ENCODE measurements at regions not wholly inside any gene's neighbourhood (a gene's known extent, or its start where the extent isn't known, plus 50 kb on each side); places are given as distances from the start of the nearest gene placed in this dataset.
A peak's percentile ranks its signal among the peaks of the same experiment; 100 is the strongest.

- Mint-ChIP-seq H3K4me1 (peaks cover 18% of the 10 kb centered on the region), H3K27ac (no peak overlapping the region), H3K27me3 (ENCODE audit: insufficient read depth, low read depth, poor library complexity) (no peaks in the 10 kb centered on the region), H3K36me3 (ENCODE audit: low read depth) (no peaks in the 10 kb centered on the region), H3K9me3 (no peaks in the 10 kb centered on the region), H3K4me3 (no peak overlapping the region)
- Histone ChIP-seq H3F3A (replicated peaks; ENCODE audit: low read depth) (no peaks in the 10 kb centered on the region), H3K9me2 (ENCODE audit: insufficient read depth) (no peaks in the 10 kb centered on the region), H4K20me1 (replicated peaks; ENCODE audit: insufficient read depth) (no peaks in the 10 kb centered on the region), H3K36me3 (ENCODE audit: insufficient read depth) (no peaks in the 10 kb centered on the region), H3K4me1 (ENCODE audit: insufficient read depth) (peaks cover 23% of the 10 kb centered on the region), H3K4me3 (no peak overlapping the region), H3K27me3 (ENCODE audit: insufficient read depth) (no peaks in the 10 kb centered on the region), H3K4me2 (peak overlapping the region; percentile 36; the same call in 1 of the 2 replicates), H2AFZ (no peak overlapping the region), H3K79me2 (replicated peaks; ENCODE audit: insufficient read depth) (no peaks in the 10 kb centered on the region), H3K27ac (ENCODE audit: low read depth) (peak overlapping the region; percentile 46; the same call in 1 of the 2 replicates)
- ATAC-seq (peak; percentile 52; the same call in 2 of the 3 replicates), DNase-seq (ENCODE audit: low spot score) (peak; percentile 2)
- TF ChIP-seq JUNB (IDR thresholded peaks at IDR 0.05; ENCODE audit: unreplicated experiment) (no peak), EZH2phosphoT487 (IDR thresholded peaks at IDR 0.05; ENCODE audit: unreplicated experiment) (no peak), CREB1 (CRISPR knock-in tag; IDR thresholded peaks at IDR 0.05; ENCODE audit: low read depth) (no peak), EZH2 (IDR thresholded peaks at IDR 0.05; ENCODE audit: low read depth, unreplicated experiment) (no peak), NANOG (IDR thresholded peaks at IDR 0.05; ENCODE audit: borderline replicate concordance) (no peak; the same call in 1 of the 2 replicates), STAT1 (IDR thresholded peaks at IDR 0.05; ENCODE audit: unreplicated experiment) (no peak), REST (IDR thresholded peaks at IDR 0.05; ENCODE audit: unreplicated experiment) (no peak), ZNF114 (CRISPR knock-in tag; IDR thresholded peaks at IDR 0.05) (no peak)
- TF ChIP-seq, protein P1, sequence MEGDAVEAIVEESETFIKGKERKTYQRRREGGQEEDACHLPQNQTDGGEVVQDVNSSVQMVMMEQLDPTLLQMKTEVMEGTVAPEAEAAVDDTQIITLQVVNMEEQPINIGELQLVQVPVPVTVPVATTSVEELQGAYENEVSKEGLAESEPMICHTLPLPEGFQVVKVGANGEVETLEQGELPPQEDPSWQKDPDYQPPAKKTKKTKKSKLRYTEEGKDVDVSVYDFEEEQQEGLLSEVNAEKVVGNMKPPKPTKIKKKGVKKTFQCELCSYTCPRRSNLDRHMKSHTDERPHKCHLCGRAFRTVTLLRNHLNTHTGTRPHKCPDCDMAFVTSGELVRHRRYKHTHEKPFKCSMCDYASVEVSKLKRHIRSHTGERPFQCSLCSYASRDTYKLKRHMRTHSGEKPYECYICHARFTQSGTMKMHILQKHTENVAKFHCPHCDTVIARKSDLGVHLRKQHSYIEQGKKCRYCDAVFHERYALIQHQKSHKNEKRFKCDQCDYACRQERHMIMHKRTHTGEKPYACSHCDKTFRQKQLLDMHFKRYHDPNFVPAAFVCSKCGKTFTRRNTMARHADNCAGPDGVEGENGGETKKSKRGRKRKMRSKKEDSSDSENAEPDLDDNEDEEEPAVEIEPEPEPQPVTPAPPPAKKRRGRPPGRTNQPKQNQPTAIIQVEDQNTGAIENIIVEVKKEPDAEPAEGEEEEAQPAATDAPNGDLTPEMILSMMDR (conservative IDR thresholded peaks at IDR 0.05; ENCODE audit: low read depth in 2 of 2), result no peak
- TF ChIP-seq, protein P2, sequence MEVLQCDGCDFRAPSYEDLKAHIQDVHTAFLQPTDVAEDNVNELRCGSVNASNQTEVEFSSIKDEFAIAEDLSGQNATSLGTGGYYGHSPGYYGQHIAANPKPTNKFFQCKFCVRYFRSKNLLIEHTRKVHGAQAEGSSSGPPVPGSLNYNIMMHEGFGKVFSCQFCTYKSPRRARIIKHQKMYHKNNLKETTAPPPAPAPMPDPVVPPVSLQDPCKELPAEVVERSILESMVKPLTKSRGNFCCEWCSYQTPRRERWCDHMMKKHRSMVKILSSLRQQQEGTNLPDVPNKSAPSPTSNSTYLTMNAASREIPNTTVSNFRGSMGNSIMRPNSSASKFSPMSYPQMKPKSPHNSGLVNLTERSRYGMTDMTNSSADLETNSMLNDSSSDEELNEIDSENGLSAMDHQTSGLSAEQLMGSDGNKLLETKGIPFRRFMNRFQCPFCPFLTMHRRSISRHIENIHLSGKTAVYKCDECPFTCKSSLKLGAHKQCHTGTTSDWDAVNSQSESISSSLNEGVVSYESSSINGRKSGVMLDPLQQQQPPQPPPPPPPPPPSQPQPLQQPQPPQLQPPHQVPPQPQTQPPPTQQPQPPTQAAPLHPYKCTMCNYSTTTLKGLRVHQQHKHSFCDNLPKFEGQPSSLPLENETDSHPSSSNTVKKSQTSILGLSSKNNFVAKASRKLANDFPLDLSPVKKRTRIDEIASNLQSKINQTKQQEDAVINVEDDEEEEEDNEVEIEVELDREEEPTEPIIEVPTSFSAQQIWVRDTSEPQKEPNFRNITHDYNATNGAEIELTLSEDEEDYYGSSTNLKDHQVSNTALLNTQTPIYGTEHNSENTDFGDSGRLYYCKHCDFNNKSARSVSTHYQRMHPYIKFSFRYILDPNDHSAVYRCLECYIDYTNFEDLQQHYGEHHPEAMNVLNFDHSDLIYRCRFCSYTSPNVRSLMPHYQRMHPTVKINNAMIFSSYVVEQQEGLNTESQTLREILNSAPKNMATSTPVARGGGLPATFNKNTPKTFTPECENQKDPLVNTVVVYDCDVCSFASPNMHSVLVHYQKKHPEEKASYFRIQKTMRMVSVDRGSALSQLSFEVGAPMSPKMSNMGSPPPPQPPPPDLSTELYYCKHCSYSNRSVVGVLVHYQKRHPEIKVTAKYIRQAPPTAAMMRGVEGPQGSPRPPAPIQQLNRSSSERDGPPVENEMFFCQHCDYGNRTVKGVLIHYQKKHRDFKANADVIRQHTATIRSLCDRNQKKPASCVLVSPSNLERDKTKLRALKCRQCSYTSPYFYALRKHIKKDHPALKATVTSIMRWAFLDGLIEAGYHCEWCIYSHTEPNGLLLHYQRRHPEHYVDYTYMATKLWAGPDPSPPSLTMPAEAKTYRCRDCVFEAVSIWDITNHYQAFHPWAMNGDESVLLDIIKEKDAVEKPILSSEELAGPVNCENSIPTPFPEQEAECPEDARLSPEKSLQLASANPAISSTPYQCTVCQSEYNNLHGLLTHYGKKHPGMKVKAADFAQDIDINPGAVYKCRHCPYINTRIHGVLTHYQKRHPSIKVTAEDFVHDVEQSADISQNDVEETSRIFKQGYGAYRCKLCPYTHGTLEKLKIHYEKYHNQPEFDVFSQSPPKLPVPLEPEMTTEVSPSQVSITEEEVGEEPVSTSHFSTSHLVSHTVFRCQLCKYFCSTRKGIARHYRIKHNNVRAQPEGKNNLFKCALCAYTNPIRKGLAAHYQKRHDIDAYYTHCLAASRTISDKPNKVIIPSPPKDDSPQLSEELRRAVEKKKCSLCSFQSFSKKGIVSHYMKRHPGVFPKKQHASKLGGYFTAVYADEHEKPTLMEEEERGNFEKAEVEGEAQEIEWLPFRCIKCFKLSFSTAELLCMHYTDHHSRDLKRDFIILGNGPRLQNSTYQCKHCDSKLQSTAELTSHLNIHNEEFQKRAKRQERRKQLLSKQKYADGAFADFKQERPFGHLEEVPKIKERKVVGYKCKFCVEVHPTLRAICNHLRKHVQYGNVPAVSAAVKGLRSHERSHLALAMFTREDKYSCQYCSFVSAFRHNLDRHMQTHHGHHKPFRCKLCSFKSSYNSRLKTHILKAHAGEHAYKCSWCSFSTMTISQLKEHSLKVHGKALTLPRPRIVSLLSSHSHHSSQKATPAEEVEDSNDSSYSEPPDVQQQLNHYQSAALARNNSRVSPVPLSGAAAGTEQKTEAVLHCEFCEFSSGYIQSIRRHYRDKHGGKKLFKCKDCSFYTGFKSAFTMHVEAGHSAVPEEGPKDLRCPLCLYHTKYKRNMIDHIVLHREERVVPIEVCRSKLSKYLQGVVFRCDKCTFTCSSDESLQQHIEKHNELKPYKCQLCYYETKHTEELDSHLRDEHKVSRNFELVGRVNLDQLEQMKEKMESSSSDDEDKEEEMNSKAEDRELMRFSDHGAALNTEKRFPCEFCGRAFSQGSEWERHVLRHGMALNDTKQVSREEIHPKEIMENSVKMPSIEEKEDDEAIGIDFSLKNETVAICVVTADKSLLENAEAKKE (CRISPR knock-in tag; IDR thresholded peaks at IDR 0.05), result no peak
These were observed 699.0 kb downstream of the BRINP1 start for GRCh38 chr9:118670011-118670953.

All from GM23338 (cell line).